WI38 (cell line): ENCODE measurements at regions not wholly inside any gene's neighbourhood (a gene's known extent, or its start where the extent isn't known, plus 50 kb on each side); places are given as distances from the start of the nearest gene placed in this dataset.

Experiments
- H3K4me3 ChIP-seq: 2 replicates; pipeline ENCODE4 v1.5.1; 2011; ENCODE audit warnings: low read depth, mild to moderate bottlenecking, control low read depth, low read length
- CTCF ChIP-seq: IDR thresholded peaks from 2 replicates; pipeline ENCODE4 v1.5.1; 2012; ENCODE audit warnings: low read depth, mild to moderate bottlenecking, control low read depth, low read length

DNA sequence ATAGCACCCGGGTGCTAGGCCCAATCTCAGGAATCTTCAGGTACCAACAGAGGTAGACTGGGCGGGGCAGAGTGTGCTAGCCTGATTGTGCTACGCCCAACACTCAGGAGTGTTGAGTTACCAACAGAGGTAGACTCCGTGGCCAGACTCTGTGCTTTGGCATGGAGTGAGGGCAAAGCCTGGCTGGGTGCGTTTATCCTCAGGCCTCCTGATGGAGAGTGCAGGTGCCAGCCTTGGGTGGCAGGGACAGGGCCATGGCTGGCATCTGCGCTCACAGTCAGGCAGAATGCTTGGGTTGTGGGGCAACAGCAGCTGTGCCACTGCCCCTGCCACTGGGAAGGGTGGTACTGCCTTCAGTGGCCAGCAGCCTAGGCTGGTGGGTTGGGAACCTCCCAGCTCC is 111.6 kb downstream of the NEUROD6 start:
- no peak overlapping the region for H3K4me3 ChIP-seq

GRCh38 chr7:31214751-31215150 is 125.8 kb downstream of the NEUROD6 start:
- no peak overlapping the region for H3K4me3 ChIP-seq
- TF ChIP-seq CTCF, result no peak

More for the DNA sequence above, 111.6 kb downstream of the NEUROD6 start:
- no peak for TF ChIP-seq CTCF

GRCh38 chr7:31211281-31211680 is 129.2 kb downstream of the NEUROD6 start:
- no peak overlapping the region for H3K4me3 ChIP-seq
- TF ChIP-seq CTCF, result no peak

DNA sequence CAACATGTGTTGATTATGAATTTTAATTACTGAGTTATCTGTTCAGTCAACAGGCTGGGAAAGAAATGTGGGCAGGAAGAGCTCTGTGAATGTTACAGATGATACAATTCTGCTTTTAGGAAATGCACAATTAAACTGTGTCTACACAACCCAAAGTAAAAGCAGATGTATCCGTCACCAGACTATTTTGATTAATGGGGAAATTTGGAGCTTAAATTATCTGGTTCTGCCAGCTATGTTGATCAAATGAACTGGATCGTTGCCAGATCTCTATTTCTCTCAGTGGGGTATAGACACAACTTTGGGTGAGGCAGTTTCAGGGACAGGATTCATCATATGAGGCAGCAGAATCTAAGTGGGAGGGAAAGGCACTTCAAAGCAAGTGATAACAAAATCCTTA is 136.5 kb downstream of the NEUROD6 start:
- no peak for TF ChIP-seq CTCF
- no peak overlapping the region for H3K4me3 ChIP-seq

GRCh38 chr7:31203551-31203950 is 137.0 kb downstream of the NEUROD6 start:
- no peak for TF ChIP-seq CTCF
- no peak overlapping the region for H3K4me3 ChIP-seq

DNA sequence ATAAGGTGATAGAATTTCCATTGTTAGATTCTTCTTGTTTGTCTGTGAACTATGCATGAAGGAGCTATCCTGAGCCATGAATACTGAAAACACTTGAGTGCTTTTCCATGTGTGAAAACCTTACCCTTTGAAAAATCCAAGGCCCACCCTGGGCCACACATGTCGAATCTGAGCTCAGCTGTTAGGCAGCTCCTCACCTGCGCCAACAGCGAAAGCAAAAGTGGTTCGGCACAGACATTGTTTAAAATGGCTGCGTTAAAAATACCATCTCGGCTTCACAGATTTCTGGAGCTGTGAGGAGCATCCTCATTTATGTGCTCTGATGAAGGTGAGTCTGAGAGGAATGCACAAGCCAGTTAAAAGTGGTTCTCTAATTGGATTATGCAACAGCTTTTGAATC is 137.7 kb downstream of the NEUROD6 start:
- H3K4me3 ChIP-seq, result no peak overlapping the region
- no peak for TF ChIP-seq CTCF

- H3K4me3 ChIP-seq, result no peak overlapping the region
- TF ChIP-seq CTCF, result peak; percentile 24; the same call in 1 of the 2 replicates
Observed at GRCh38 chr7:31192986-31193385, 140.9 kb downstream of the ADCYAP1R1 start.
